HK-2 (cell line): ENCODE measurements at regions not wholly inside any gene's neighbourhood (a gene's known extent, or its start where the extent isn't known, plus 50 kb on each side); places are given as distances from the start of the nearest gene placed in this dataset.

Experiments used
- DNase-seq: peaks from one replicate; pipeline ENCODE4 v3.0.0-alpha.2; 2018; ENCODE audit not compliant: unreplicated experiment

DNA sequence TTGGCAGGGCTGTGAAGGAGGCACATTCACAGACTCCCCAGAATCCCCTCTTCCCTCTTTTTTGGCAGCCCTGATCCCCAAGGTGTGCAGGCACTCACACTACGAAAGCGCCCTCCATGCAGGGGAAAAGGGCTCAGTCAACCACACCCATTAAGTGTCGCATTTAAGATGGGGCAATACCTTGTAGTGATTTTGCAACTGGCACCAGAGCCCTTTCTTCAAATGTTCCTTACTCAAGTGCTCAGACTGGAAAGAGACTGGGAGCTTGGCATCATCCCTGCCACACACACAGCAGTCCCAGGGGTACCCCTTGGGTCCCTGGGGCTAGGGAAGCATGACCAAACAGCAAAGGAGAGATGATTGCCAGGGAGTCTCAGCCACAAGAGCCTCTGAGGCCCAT lies 190.1 kb downstream of the HAUS1 start:
- no peak for DNase-seq

GRCh38 chr18:46294751-46295150 lies 190.6 kb downstream of the HAUS1 start:
- no peak for DNase-seq

DNA sequence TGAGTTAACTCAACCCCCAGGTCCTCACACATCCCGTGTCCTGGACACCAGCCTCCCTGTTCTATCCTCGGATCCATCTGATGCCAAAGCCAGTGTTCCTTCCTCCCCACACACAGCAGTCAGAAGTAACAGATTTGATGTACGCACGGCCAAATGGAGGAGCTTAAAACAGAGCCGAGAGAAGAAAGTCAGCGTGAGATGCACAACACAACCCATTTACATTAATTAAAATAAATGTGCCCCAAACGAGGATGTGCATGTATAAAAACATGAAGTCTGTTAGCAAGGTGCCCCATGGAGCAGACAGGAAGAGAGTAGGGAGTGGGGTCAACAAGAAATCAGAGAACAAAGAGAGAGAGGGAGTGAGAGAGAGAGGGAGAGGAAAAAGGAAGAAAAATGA lies 191.2 kb downstream of the HAUS1 start:
- no peak for DNase-seq

DNA sequence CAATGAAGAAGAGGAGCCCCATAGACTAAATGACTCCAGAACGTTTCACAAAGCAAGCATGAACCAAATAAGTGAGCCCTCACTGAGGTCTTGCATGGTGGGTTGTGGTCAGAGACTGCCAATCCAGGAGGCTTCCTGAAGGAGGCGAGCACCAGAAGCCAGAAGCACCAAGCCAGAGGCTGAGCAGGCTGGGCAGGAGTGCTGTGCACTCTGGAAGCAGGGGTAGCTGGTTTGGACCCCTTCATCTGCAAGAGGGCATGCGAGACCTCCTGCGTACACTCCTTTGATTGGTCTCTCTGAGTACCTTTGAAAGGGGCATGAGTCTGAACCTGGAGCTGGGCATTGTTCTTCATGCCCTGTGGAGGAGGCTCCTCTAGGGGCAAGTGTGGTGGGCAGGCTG lies 192.5 kb downstream of the HAUS1 start:
- DNase-seq = no peak

DNA sequence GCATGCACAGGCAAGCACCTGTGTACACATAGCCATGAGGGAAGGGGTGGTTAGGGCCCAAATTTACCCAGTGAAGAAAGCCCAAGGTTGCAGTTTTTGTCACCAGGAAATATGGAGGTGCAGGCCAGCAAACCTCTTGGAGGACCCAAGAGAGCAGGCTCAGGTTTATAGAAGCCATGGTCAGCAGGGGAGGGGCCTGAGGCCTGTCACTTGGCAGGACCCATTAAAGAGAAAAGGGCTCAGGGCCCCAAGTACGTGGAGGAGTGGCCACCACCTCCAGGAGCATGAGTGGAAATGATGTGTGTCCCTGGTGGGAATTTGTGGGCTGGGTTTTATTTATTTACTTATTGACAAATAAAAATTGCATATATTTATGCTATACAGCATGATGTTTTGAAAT lies 192.9 kb downstream of the HAUS1 start:
- no peak for DNase-seq

- no peak for DNase-seq
Measured at GRCh38 chr18:46297621-46298020, 193.4 kb downstream of the HAUS1 start.

DNA sequence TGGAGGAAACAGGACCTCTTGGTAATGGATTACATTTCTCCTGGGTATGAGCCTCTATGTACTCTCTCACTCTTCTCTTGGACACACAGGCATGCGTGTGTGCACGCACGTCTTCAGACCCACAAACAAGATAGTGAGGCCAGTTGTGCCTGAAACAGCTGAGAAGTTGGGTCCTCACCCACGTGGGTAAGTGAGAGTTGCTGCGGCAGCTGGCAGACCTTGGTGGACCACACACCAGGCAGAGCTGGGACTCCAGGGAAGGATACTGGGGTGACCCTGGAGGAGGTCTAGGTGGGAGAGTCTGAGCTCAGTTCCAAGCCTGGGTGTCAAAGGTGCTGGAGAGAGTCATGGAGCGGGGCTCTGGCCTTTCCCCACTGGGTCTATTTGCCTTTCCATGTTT lies 194.3 kb downstream of the HAUS1 start:
- no peak for DNase-seq

DNA sequence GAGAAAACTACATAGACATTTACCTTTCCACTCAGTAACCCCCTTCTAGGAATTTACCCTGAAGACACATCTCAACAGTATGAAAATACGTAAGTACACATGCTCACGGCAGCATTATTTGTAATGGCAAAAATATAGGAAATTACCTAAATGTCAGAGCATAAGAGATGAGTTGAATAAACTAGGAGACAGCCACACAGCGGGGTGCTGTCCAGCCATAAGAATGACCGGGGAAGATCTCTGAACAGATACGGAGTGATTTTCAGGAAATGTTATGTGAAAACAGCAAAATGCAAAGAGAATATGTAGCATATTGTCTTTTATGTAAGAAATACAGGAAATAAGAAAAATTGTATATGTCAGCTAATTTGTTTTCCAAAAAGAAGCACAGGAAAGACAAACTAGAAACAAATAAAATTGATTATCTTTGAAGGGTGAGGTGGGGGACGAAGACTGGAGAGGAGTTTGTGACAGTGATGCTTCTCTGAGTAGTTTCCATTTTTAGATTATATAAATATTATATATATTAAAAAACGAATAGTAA lies 195.4 kb downstream of the HAUS1 start:
- DNase-seq = no peak

DNA sequence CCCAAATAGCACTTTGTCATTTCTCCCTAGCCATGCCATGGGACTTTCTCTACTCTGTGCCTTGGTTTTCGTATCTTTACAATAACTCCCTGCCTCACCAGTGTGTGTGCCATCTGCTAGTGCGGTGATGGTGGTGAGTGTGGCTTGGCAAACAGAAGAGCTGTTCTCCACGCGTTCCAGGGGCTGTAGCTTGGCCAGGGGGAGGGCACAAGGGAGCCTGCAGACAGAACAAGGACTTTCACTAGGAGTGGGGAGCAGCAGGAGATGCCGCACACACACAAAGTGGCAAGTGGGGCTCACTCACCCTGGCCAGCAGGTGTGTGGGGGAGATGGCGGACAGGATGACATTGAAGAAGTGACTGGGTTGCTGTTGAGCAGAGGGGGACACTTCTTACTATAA lies 196.9 kb downstream of the HAUS1 start:
- no peak for DNase-seq

DNA sequence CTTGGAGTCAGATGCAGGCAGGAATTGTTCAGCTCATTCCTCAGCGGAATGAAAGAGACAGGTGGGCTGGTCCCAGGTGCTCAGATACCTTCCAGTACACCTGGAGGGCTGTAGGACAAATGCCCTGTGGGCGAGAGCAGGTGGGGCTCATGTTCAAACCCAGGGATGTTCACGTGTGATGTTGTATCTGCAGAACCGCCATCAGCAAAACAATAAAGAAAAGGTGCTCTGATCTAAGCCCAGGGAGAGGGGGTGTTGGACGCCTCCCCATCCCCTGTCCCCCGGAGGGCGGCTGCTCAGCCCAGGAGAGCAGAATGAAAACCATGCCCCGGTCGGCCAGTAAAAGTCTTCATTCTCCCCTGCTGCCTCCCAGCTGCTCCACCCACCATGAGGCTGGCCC lies 197.4 kb downstream of the HAUS1 start:
- DNase-seq = no peak

DNA sequence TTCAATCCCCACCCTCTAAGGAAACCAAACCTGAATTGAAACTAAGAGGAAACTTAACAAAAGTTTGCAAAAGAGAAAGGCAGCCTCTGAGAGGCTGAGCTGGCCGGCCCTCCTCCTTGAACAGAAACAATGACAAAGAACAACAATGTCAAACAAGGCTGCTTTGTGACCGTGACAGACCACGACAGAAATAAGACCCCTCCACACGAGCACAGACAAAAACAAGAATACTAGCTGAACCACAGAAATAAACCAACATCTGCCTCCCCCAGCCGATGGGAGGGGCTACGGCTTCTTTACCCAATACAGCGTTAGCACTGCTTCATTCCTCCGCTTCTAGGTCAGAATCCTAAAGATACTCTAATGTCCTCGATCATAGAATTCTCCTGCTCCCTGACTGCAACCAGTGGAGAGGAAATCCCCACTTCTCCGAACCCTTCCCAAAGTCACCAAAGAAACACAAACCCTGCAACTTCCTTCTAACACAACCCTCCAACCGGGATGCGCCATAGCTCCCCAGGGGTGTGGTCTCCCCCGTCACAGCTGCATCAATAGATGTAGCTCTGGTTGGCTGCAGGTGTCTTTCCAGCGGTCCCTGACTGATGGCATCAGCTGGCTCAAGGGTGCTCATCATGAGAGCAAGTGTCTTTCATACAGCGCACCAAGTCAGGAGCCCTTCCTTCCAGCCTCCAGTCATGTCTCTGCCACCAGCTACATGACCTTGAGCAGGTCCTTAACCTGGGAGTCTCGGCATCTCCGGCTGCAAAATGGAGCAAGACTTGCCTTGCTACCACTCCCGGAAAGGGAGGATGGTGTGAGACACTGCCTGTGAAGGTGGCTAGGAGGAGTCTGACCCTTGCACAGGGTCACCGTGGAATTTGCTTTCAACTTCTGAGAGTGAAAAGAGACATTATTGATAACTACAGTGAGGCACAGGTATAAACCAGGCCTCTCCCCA lies 198.6 kb downstream of the HAUS1 start:
- no peak for DNase-seq

GRCh38 chr18:46310258-46310657 lies 206.1 kb downstream of the HAUS1 start:
- peak; percentile 3 for DNase-seq

GRCh38 chr18:46310675-46311345 lies 206.6 kb downstream of the HAUS1 start:
- DNase-seq = no peak

DNA sequence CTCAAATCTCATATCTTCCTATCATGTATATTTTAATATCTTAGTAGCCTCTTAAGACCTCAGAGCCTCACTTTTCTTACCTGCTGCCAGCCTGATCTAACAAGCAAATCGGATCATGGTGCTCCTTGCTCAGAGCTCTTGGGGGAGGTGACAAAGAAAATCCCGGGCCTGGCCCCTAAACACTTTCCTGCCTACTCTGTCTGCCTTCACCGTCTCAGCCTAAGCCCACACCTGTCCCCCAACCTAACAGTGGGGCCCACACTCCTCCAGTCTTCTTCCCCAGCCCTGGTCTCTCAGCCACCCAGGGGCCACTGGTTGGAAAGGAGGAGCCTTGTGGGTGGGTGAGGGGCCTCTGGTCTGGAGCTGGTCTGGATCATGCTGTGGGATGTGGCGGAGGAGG lies 207.3 kb downstream of the HAUS1 start:
- DNase-seq = no peak

- no peak for DNase-seq
Measured at GRCh38 chr18:46312221-46312620, 208.0 kb downstream of the HAUS1 start.

DNA sequence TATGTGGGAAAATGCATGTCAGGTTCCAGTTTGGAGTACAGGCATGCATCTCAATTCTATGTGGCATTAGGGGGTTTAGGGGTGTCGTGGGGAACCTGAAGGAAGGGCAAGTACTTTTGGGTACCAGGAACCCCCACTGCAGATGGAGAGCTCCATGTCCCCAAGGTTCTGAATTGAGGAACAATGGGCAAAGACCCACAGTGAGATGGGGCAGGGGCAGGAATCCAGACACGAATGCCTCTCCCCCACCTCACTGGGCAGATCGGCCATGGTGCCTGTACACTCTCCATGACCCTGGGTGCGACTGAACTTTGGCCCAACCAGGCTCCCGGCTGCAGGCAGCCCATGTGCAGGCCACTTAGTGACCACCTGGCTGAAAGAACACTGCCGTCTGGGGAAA lies 209.3 kb downstream of the HAUS1 start:
- no peak for DNase-seq

GRCh38 chr18:46314011-46314410 lies 209.8 kb downstream of the HAUS1 start:
- DNase-seq = no peak

- no peak for DNase-seq
Measured at GRCh38 chr18:46315161-46315560, 211.0 kb downstream of the HAUS1 start.

DNA sequence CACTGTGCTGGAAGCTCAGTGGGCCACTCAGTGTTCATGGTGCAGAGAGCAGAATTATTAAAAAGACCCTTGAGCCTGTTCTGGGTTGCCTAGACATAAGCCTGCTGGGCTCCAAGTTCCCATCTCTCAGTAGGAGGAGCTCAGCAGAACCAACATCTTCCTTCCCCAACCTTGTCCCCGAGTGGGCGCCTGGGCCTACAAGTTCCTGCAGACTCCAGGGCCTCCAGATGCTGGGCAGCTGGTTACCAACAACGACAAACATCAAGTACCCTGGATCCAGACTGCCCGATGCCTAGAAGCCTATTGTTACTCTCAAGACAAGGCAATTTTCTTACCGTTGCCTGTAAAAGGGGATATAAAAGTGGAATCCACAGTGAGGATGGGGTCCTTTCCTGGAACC lies 214.2 kb downstream of the HAUS1 start:
- no peak for DNase-seq

GRCh38 chr18:46319783-46320182 lies 215.6 kb downstream of the HAUS1 start:
- DNase-seq = no peak

- DNase-seq = no peak
Measured at GRCh38 chr18:46320297-46320696, 216.1 kb downstream of the HAUS1 start.

DNA sequence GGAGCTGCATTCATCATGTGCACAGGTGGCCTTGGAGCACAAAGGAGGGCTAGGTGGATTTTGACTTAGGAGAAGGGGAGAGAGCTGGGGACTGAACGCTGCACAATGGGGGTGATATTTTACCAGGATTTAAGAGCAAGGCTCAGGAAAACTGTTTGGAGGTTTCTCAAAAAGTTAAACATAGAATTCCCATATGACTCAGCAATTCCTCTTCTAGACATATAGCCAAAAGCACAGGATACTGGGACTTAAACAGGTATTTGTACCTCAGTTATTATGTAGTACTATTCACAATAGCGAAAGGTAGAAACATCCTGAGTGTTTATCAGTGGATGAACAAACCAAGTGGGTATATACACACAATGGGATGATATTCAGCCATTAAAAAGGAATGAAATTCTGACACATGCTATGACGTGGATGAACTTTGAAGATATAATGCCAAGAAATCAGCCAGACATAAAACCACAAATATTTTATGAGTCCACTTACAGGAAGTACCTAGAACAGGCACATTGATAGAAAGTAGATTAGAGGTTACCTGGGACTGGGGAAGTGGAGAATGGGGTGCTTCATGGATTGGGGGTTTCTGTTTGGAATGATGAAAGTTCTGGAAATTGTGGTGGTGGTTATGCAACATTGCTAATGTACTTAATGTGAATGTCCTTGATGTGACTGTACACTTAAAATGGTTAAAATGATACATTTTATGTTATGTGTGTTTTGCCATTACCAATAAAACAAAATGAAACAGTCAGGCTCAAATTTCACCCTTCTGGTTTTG lies 216.9 kb downstream of the HAUS1 start:
- DNase-seq = no peak
